ENCODE measurements at regions not wholly inside any gene's neighbourhood (a gene's known extent, or its start where the extent isn't known, plus 50 kb on each side); places are given as distances from the start of the nearest gene placed in this dataset.

- no peak for TF ChIP-seq CSDC2 (CRISPR knock-in tag; IDR thresholded peaks at IDR 0.05)
- TF ChIP-seq, protein P1, sequence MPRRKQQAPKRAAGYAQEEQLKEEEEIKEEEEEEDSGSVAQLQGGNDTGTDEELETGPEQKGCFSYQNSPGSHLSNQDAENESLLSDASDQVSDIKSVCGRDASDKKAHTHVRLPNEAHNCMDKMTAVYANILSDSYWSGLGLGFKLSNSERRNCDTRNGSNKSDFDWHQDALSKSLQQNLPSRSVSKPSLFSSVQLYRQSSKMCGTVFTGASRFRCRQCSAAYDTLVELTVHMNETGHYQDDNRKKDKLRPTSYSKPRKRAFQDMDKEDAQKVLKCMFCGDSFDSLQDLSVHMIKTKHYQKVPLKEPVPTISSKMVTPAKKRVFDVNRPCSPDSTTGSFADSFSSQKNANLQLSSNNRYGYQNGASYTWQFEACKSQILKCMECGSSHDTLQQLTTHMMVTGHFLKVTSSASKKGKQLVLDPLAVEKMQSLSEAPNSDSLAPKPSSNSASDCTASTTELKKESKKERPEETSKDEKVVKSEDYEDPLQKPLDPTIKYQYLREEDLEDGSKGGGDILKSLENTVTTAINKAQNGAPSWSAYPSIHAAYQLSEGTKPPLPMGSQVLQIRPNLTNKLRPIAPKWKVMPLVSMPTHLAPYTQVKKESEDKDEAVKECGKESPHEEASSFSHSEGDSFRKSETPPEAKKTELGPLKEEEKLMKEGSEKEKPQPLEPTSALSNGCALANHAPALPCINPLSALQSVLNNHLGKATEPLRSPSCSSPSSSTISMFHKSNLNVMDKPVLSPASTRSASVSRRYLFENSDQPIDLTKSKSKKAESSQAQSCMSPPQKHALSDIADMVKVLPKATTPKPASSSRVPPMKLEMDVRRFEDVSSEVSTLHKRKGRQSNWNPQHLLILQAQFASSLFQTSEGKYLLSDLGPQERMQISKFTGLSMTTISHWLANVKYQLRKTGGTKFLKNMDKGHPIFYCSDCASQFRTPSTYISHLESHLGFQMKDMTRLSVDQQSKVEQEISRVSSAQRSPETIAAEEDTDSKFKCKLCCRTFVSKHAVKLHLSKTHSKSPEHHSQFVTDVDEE (CRISPR knock-in tag; IDR thresholded peaks at IDR 0.05), result no peak
- no peak for TF ChIP-seq GLIS3 (CRISPR knock-in tag; IDR thresholded peaks at IDR 0.05)
- ATAC-seq, result no peak
These were observed 110.9 kb upstream of the ATP2B2 start for GRCh38 chr3:10616321-10616720.

- ATAC-seq, result no peak
- TF ChIP-seq, protein P1 (CRISPR knock-in tag; IDR thresholded peaks at IDR 0.05), result no peak
- TF ChIP-seq ZFP30 (CRISPR knock-in tag; IDR thresholded peaks at IDR 0.05) (no peak), SNAI2 (CRISPR knock-in tag; IDR thresholded peaks at IDR 0.05) (no peak), CSDC2 (CRISPR knock-in tag; IDR thresholded peaks at IDR 0.05) (no peak), ISL1 (CRISPR knock-in tag; IDR thresholded peaks at IDR 0.05) (no peak), GLIS3 (CRISPR knock-in tag; IDR thresholded peaks at IDR 0.05) (no peak)
These were observed 114.8 kb upstream of the ATP2B2 start for GRCh38 chr3:10619989-10620832.

DNA sequence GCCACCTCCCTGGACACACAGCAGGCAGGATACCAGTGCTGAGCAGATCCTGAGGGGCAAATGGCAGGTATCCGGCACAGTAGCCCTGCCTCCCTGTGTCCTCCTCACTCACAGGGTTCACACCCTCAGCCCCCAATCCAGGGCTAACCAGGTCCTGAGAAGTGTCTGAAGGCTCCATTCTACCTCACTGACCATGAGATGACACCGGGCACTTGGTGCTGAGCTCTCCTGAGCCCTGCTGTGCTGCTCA is 115.4 kb upstream of the ATP2B2 start:
- ATAC-seq, result no peak; the same call in 2 of the 3 replicates

More for the DNA sequence above, 115.4 kb upstream of the ATP2B2 start:
- TF ChIP-seq ZC3H10 (CRISPR knock-in tag; IDR thresholded peaks at IDR 0.05) (no peak), POU6F1 (CRISPR knock-in tag; IDR thresholded peaks at IDR 0.05; ENCODE audit: borderline replicate concordance, low read depth) (no peak), SNAI2 (CRISPR knock-in tag; IDR thresholded peaks at IDR 0.05) (no peak), GLIS3 (CRISPR knock-in tag; IDR thresholded peaks at IDR 0.05) (no peak), CSRNP3 (CRISPR knock-in tag; IDR thresholded peaks at IDR 0.05) (no peak), ZNF8 (CRISPR knock-in tag; IDR thresholded peaks at IDR 0.05) (no peak), ZNF565 (CRISPR knock-in tag; conservative IDR thresholded peaks at IDR 0.05; ENCODE audit: low read depth) (no peak), OSR1 (CRISPR knock-in tag; IDR thresholded peaks at IDR 0.05) (no peak), BACH2 (CRISPR knock-in tag; IDR thresholded peaks at IDR 0.05; ENCODE audit: borderline replicate concordance) (no peak), PATZ1 (CRISPR knock-in tag; IDR thresholded peaks at IDR 0.05; ENCODE audit: borderline replicate concordance) (no peak), CSDC2 (CRISPR knock-in tag; IDR thresholded peaks at IDR 0.05) (no peak), ISL1 (CRISPR knock-in tag; IDR thresholded peaks at IDR 0.05) (no peak), ARNTL (CRISPR knock-in tag; IDR thresholded peaks at IDR 0.05; ENCODE audit: borderline replicate concordance, low read depth) (no peak), RARB (CRISPR knock-in tag; IDR thresholded peaks at IDR 0.05) (no peak), ZFP3 (CRISPR knock-in tag; IDR thresholded peaks at IDR 0.05) (no peak), PPARA (CRISPR knock-in tag; IDR thresholded peaks at IDR 0.05; ENCODE audit: borderline replicate concordance) (no peak), TCF4 (CRISPR knock-in tag; IDR thresholded peaks at IDR 0.05; ENCODE audit: borderline replicate concordance) (no peak)
